VCaP (cell line): ENCODE measurements at regions not wholly inside any gene's neighbourhood (a gene's known extent, or its start where the extent isn't known, plus 50 kb on each side); places are given as distances from the start of the nearest gene placed in this dataset.
"Not testable (repeated sequence)": the region's sequence is repeated elsewhere in the genome, so short reads cannot be mapped to it uniquely, and the experiment has no call there.

ENCODE experiments used
- H3K27ac ChIP-seq: fragments of 450-650 bp; 2 replicates; pipeline ENCODE4 v1.5.1; 2017
- TF ChIP-seq, protein P1 (sequence below): fragments of 450-650 bp; conservative IDR thresholded peaks from 2 replicates; pipeline ENCODE4 v1.5.1; 2017; ENCODE audit warnings: mild to moderate bottlenecking, moderate library complexity

DNA sequence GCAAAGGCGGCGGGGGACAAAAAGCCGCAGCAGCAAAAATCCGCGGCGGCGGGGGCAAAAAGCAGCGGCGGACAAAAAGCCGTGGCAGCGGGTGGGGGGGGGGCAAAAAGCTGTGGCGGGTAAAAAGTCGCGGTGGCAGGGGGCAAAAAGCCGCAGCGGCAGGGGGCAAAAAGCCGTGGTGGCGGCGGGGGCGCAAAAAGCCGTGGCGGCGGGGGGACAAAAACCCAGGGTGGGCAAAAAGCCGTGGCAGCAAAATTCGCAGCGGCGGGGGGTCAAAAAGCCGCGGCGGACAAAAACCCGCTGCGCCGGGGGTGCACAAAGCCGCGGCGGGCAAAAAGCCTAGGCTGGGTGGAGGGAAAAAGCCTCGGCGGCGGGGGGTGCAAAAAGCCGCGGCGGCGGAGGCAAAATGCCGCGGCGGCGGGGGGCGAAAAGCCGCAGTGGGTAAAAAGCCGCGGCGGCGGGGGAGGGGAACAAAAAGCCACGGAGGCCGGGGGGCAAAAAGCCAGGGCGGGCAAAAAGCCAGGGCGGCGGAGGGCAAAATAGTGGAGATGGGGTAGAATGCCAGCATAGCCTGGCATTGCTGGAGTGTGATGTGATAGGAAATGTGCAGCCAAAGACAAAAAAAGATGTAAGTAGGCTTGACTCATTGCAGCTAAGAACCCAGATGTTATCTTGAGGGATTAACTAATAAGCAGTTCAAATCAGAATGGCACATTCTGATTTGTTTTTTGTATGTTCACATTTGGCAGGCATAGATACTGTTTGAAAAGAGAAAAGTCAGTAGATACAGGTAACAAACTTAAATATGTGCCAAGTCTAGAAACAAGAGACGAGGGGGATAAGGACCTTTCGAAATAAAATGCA, 1076.3 kb downstream of the RPIA start:
- no peak overlapping the region for H3K27ac ChIP-seq
- TF ChIP-seq, protein P1, sequence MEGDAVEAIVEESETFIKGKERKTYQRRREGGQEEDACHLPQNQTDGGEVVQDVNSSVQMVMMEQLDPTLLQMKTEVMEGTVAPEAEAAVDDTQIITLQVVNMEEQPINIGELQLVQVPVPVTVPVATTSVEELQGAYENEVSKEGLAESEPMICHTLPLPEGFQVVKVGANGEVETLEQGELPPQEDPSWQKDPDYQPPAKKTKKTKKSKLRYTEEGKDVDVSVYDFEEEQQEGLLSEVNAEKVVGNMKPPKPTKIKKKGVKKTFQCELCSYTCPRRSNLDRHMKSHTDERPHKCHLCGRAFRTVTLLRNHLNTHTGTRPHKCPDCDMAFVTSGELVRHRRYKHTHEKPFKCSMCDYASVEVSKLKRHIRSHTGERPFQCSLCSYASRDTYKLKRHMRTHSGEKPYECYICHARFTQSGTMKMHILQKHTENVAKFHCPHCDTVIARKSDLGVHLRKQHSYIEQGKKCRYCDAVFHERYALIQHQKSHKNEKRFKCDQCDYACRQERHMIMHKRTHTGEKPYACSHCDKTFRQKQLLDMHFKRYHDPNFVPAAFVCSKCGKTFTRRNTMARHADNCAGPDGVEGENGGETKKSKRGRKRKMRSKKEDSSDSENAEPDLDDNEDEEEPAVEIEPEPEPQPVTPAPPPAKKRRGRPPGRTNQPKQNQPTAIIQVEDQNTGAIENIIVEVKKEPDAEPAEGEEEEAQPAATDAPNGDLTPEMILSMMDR, result no peak

DNA sequence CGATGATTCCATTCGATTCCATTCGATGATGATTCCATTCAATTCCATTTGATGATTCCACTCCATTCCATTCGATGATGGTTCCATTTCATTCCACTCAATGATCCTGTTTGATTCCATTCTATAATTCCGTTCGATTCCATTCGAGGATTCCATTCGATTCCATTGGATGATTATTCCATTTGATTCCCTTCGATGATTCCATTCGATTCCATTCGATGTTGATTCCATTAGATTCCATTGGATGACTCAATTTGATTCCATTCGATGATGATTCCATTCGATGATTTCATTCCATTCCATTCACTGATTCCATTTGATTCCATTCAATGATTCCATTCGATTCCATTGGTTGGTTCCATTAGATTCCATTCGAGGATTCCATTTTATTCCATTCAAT, 1084.4 kb downstream of the RPIA start:
- H3K27ac ChIP-seq, result no peak overlapping the region
- TF ChIP-seq, protein P1, result no peak

DNA sequence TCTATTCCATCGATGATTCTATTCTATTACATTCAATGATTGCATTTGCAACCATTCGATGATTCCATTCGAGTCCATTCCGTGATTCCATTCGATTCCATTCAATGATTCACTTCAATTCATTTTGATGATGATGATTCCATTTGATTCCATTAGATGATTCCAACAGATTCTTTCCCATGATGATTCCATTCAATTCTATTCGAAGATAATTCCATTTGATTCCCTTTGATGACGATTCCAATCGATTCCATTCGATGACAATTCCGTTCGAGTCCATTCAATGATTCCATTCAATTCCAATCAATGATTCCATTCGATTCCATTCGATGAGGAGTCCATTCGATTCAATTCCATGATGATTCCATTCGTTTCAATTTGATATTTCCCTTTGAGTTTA, 1088.8 kb downstream of the RPIA start:
- H3K27ac ChIP-seq, result no peak overlapping the region
- TF ChIP-seq, protein P1, result no peak

DNA sequence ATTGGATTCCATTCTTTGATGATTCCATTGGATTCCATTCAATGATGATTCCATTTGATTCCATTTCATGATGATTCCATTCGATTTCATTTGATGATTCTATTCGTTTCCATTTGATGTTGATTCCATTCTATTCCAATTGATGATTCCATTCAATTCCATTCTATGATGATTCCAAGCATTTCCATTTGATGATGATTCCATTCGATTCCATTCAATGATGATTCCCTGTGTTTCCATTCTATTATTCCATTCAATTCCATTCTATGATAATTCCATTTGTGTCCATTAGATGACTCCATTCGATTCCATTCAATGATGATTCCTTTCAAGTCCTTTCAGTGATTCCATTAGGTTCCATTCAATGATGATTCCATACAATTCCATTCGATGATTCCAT, 1090.5 kb downstream of the RPIA start:
- no peak overlapping the region for H3K27ac ChIP-seq
- TF ChIP-seq, protein P1, result no peak

DNA sequence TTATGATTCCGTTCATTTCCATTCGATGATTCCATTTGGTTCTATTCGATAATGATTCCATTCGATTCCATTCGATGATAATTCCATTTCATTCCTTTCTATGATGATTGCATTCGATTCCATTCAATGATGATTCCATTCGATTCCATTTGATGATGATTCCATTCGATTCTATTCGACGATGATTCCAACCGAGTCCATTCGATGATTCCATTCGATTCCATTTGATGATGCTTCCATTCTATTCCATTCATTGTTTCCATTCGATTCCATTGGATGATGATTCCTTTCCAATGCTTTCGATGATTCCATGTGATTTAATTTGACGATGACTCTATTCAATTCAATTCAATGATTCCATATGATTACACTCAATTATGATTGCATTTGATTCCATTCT, 1093.5 kb downstream of the RPIA start:
- no peak overlapping the region for H3K27ac ChIP-seq
- TF ChIP-seq, protein P1, result no peak

DNA sequence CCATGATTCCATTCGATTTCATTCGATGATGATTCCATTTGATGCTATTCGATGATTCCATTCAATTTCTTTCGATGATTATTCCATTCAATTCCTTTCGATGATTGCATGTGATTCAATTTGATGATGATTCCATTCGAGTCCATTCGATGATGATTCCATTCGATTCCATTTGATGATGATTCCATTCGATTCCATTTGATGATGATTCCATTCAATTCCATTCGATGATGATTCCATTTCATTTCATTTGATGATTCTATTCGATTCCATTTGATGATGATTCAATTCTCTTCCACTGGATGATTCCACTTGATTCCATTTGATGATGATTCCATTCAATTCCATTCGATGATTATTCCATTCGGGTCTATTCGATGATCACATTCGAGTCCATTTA, 1094.1 kb downstream of the RPIA start:
- H3K27ac ChIP-seq, result not testable (repeated sequence)

DNA sequence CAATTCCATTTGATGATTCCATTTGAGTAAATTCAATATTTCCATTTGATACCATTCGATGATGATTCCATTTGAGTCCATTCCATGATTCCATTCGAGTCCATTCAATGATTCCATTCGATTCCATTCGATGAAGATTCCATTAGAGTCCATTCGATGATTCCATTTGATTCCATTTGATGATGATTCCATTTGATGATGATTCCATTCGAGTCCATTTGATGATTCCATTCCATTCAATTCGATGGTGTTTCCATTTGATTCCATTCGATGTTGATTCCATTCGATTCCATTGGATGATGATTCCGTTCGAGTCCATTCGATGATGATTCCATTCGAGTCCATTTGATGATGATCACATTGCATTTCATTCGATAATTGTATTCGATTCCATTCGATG, 1095.2 kb downstream of the RPIA start:
- H3K27ac ChIP-seq, result not testable (repeated sequence)

DNA sequence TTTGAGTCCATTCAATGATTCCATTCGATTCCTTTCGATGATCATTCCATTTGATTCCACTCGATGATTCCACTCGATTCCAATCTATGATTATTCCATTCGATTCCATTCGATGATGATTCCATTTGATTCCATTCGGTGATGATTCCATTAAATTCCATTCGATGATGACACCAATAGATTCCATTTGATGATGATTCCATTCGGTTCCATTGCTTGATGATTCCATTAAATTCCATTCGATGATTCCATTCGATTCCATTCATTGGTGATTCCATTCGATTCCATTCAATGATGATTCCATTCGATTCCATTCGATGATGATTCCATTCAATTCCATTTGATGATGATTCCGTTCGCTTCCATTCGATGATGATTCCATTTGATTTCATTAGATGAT, 1104.1 kb downstream of the RPIA start:
- H3K27ac ChIP-seq, result not testable (repeated sequence)

DNA sequence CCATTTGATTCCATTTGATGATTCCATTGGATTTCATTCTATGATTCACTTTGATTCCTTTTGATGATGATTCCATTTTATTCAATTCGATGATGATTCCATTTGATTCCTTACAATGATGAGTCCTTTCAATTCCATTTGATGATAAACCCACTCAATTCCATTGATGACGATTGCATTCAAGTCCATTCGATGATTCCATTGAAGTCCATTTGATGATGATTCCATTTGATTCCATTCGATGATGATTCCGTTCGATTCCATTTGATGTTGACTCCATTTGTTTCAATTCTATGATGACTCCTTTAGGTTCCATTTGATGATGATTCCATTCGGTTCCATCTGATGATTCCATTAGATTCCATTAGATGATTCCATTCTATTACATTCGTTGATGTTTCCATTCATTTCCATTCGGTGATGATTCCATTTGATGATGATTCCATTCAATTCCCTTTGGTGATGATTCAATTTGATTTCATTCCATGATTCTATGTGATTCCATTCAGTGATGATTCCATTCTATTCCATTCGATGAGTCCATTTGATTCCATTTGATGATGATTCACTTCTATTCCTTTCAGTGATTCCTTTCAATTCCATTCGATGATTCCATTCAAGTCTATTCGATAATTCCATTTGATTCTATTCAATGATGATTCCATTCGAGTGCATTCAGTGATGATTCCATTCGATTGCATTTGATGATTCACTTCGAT, 1106.0 kb downstream of the RPIA start:
- TF ChIP-seq, protein P1, result no peak
- H3K27ac ChIP-seq, result no peak overlapping the region

DNA sequence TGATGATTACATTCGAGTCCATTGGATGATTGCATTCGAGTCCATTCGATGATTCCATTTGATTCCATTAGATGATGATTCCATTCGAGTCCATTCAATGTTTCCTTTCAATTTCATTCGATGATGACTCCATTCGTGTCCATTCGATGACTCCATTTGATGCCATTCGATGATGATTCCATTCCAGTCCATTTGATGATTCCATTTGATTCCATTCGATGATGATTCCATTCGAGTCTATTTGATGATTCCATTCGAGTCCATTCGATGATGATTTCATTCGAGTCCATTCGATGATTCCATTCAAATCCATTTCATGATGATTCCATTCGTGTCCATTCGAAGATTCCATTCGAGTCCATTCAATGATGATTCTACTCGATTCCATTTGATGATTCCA, 1109.7 kb downstream of the RPIA start:
- H3K27ac ChIP-seq, result not testable (repeated sequence)

DNA sequence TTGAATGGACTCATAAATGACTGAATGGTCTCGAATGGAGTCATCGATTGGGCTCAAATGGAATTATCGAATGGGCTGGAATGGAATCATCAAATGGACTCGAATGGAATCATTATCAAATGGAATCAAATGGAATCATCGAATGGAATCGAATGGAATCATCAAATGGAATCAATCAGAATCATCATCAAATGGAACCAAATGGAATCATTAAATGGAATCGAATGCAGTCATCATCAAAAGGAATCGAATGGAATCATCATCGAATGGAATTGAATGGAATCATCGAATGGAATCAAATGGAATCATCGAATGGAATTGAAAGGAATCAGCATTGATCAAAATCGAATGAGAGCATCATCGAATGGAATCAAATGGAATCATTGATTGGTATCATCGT, 1114.9 kb downstream of the RPIA start:
- not testable (repeated sequence) for H3K27ac ChIP-seq
